BE2C (cell line): ENCODE measurements at regions not wholly inside any gene's neighbourhood (a gene's known extent, or its start where the extent isn't known, plus 50 kb on each side); places are given as distances from the start of the nearest gene placed in this dataset.
A peak's percentile ranks its signal among the peaks of the same experiment; 100 is the strongest.

Source experiments
- DNase-seq: peaks from one replicate; pipeline ENCODE4 v3.0.0-alpha.2; 2020
- H3K27me3 ChIP-seq: fragments of 250-450 bp; sonication (Bioruptor Pico); 2 replicates; pipeline ENCODE4 v1.5.1; 2020; ENCODE audit warnings: mild to moderate bottlenecking
- H3K36me3 ChIP-seq: fragments of 250-450 bp; sonication (Bioruptor Pico); 2 replicates; pipeline ENCODE4 v1.5.1; 2020; ENCODE audit warnings: mild to moderate bottlenecking
- H3K4me1 ChIP-seq: fragments of 250-450 bp; sonication (Bioruptor Pico); 2 replicates; pipeline ENCODE4 v1.5.1; 2020
- H3K4me3 ChIP-seq: 2 replicates; pipeline ENCODE4 v1.5.1; 2011; ENCODE audit warnings: low read depth, low read length
- H3K9me3 ChIP-seq: fragments of 250-450 bp; sonication (Bioruptor Pico); 2 replicates; pipeline ENCODE4 v1.5.1; 2020
- TF ChIP-seq, protein P1 (sequence below): IDR thresholded peaks from 2 replicates; pipeline ENCODE4 v1.5.1; 2012; ENCODE audit warnings: mild to moderate bottlenecking, low read depth, low read length

DNA sequence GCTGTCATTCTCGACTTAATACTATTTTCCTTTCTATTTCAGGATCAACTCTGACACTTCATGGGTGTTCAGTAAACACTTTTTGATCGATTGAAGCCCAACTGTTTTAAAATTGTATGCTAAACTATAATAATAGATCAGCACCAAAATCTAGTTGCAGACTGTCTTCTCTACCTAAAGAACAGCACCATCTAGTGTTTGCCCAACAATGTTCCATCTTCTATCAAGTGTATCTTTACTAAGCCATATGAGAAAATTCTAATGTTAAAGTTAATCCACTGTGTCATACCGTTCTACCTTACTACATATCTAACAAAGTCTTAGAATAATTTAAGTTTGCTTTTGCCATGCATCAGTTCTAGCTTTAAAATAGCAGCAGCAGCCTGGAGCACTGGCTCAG is 113.0 kb upstream of the PRDX4 start:
- TF ChIP-seq, protein P1, sequence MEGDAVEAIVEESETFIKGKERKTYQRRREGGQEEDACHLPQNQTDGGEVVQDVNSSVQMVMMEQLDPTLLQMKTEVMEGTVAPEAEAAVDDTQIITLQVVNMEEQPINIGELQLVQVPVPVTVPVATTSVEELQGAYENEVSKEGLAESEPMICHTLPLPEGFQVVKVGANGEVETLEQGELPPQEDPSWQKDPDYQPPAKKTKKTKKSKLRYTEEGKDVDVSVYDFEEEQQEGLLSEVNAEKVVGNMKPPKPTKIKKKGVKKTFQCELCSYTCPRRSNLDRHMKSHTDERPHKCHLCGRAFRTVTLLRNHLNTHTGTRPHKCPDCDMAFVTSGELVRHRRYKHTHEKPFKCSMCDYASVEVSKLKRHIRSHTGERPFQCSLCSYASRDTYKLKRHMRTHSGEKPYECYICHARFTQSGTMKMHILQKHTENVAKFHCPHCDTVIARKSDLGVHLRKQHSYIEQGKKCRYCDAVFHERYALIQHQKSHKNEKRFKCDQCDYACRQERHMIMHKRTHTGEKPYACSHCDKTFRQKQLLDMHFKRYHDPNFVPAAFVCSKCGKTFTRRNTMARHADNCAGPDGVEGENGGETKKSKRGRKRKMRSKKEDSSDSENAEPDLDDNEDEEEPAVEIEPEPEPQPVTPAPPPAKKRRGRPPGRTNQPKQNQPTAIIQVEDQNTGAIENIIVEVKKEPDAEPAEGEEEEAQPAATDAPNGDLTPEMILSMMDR: peak; percentile 56
- Histone ChIP-seq H3K27me3 (no peaks in the 10 kb centered on the region), H3K4me3 (no peak overlapping the region), H3K4me1 (no peaks in the 10 kb centered on the region), H3K36me3 (no peaks in the 10 kb centered on the region), H3K9me3 (no peaks in the 10 kb centered on the region)
- DNase-seq: peak; percentile 10

DNA sequence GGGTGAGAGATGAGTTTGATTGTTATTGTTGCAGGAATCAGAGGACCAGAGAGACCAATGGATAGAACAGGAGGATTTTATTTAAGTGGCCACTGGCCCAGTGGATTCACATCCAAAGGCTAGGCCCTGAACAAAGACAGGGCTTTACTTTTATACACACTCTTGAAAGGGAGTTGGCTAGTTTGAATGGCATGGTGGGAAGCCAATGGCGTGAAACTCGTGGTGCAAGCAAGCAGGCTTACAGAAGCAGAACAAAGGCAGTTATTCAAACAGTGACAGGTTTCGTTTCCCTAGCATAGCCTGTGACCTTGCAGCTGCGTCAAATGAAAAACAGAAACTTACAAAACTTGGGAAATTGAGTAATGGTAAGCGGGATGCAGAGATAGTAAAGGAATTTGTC is 110.2 kb upstream of the PRDX4 start:
- H3K4me3 ChIP-seq: no peak overlapping the region
- no peaks in the 10 kb centered on the region for H3K27me3 ChIP-seq
- no peaks in the 10 kb centered on the region for H3K36me3 ChIP-seq
- TF ChIP-seq, protein P1: no peak
- H3K4me1 ChIP-seq: no peaks in the 10 kb centered on the region
- no peak for DNase-seq
- no peaks in the 10 kb centered on the region for H3K9me3 ChIP-seq

DNA sequence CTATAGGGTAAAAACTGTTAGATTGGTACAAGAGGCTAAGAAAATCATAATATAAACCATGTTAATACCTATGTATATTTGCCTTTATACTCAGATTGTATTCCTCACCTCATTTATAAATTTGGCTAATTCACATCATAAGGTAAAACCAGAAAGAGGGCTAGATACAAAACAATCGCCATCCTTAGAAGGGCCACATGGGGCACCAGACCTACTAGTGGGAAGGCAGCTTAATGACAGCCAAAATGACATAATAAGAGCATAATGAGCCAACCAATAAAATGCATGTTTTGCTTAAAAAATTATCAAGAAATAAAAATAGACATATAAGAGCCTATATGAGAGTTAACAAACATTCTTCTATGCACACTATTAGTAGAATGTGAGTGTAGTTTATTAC is 107.3 kb upstream of the PRDX4 start:
- H3K4me1 ChIP-seq: no peaks in the 10 kb centered on the region
- no peak for DNase-seq
- H3K9me3 ChIP-seq: no peaks in the 10 kb centered on the region
- TF ChIP-seq, protein P1: peak; percentile 41
- no peaks in the 10 kb centered on the region for H3K36me3 ChIP-seq
- H3K27me3 ChIP-seq: no peaks in the 10 kb centered on the region
- H3K4me3 ChIP-seq: no peak overlapping the region

DNA sequence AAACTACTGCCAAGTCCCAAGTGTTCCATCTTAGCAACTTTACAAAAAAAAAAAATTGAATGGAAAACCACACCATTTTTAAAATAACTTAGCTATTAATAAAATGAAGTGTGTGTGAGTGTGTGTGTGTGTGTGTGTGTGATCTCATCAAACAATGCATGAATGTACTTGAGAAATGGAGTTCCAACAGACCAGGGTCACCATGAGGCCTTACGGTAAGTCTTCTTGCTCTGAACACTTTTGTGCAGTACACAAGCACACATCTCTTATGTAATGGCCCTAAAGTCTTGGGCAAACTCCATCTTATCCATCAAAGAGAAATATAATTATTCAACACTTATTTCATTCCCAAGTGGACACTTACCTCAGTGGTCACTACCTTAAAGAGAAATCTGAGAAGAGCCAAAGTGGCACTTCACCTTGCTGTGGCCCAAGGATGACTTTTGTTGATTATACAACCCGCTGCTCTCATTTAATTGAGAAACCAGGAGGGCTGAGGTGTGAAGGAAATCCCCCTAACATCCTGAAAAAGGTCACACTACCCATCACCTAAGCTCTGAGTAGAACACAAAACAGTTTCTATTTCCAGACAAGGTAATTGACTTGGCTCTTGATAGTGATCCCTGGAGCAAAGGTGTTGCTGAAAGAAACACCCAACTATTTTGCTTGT is 96.5 kb upstream of the PRDX4 start:
- no peaks in the 10 kb centered on the region for H3K4me1 ChIP-seq
- TF ChIP-seq, protein P1: no peak
- H3K27me3 ChIP-seq: no peaks in the 10 kb centered on the region
- no peak overlapping the region for H3K4me3 ChIP-seq
- no peaks in the 10 kb centered on the region for H3K36me3 ChIP-seq
- no peaks in the 10 kb centered on the region for H3K9me3 ChIP-seq
- no peak for DNase-seq

DNA sequence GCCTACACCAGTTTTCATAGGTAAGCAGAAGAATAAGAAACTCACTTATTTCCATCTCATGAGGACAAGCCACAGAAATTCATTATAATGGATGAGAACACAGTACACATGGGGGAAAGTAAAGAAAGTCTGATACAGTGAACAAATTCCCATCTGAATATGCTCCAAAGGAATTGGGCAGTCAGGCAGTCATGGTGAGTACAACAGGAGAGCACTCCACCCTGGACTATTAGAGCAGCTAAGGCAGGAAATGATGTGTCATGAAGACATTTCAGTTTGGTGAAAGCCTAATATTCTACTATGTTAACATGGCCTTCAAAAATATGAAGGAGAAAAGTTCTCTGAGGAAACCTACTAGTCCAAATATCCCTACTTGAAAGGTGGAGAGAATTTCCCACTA is 92.0 kb upstream of the PRDX4 start:
- Histone ChIP-seq H3K4me3 (no peak overlapping the region), H3K27me3 (no peaks in the 10 kb centered on the region), H3K4me1 (no peaks in the 10 kb centered on the region), H3K36me3 (no peaks in the 10 kb centered on the region), H3K9me3 (no peaks in the 10 kb centered on the region)
- no peak for DNase-seq
- TF ChIP-seq, protein P1: no peak

DNA sequence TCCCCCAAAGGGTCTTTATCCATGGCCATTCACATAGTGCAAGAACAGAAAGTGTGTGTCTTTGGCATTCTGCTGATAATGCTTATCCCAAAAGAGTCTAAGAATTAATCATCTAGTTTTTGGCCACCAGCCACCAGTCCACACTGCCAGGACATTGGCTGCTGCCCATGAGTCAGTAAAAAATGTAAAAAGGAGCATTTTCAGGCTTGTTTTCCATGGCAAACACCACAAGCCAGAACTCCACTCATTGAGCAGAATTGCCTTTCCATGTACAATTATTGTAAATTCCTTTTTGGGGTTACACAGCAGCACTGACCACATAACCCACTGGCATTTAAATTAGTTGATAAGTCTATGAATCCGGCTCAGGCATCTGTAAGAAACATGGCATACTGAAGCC is 89.2 kb upstream of the PRDX4 start:
- no peaks in the 10 kb centered on the region for H3K27me3 ChIP-seq
- no peak overlapping the region for H3K4me3 ChIP-seq
- no peak for DNase-seq
- H3K4me1 ChIP-seq: no peaks in the 10 kb centered on the region
- H3K36me3 ChIP-seq: no peaks in the 10 kb centered on the region
- TF ChIP-seq, protein P1: no peak
- no peaks in the 10 kb centered on the region for H3K9me3 ChIP-seq
